Activated naive CD4-positive, alpha-beta T cell treated with anti-CD3 and anti-CD28 coated beads for 36 hours (primary cell): ENCODE measurements at regions not wholly inside any gene's neighbourhood (a gene's known extent, or its start where the extent isn't known, plus 50 kb on each side); places are given as distances from the start of the nearest gene placed in this dataset.
"Not testable (repeated sequence)": the region's sequence is repeated elsewhere in the genome, so short reads cannot be mapped to it uniquely, and the experiment has no call there.

ENCODE experiments used
- CTCF ChIA-PET: fragments of 350-600 bp; sonication (Branson Sonifier 250); formaldehyde crosslinking; loops from one replicate; lab custom pipeline; 2021; ENCODE audit warnings: antibody characterized with exemption; lab: Charles Lee
- DNase-seq: peaks from one replicate; pipeline ENCODE4 v3.0.0-alpha.2; 2020
- H3K27ac Mint-ChIP-seq: one replicate; pipeline ENCODE4 v1.8.0; 2021; ENCODE audit warnings: mild to moderate bottlenecking, mixed read lengths
- H3K27me3 Mint-ChIP-seq: one replicate; pipeline ENCODE4 v1.8.0; 2021; ENCODE audit warnings: low read depth, mixed read lengths
- H3K36me3 Mint-ChIP-seq: one replicate; pipeline ENCODE4 v1.8.0; 2021; ENCODE audit warnings: low read depth, mixed read lengths
- H3K4me1 Mint-ChIP-seq: one replicate; pipeline ENCODE4 v1.8.0; 2021; ENCODE audit warnings: low read depth, mixed read lengths
- H3K4me3 Mint-ChIP-seq: one replicate; pipeline ENCODE4 v1.8.0; 2021; ENCODE audit warnings: mild to moderate bottlenecking, moderate library complexity, mixed read lengths
- H3K9me3 Mint-ChIP-seq: one replicate; pipeline ENCODE4 v1.8.0; 2021; ENCODE audit warnings: mixed read lengths
- intact Hi-C: fragments of 100-400 bp; cut with micrococcal nuclease; formaldehyde crosslinking; loops from one replicate; pipeline ENCODE4 v1.15.1; 2023

DNA sequence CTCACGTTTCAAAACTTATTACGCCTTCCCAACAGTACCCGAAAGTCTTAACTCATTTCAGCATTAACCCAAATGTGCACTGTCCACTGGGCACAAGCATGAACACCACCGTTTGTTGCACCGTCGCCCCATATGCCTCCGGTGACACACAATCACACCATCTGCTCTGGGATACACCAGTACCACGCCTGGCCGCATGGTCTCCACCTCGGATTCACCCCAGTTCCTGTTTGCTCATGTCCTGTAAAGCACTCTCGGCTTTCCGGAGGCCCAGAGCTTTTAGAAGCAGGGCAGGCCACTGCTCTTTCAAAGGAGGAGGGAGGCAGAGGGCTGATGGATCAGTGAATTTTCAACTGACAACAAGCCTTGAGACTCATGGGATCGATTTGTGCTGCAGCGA, 1570.0 kb upstream of the DEFB115 start:
- Mint-ChIP-seq H3K27me3 (no peaks in the 10 kb centered on the region), H3K9me3 (no peaks in the 10 kb centered on the region), H3K36me3 (no peaks in the 10 kb centered on the region), H3K4me3 (no peak overlapping the region), H3K27ac (no peak overlapping the region), H3K4me1 (no peaks in the 10 kb centered on the region)
- intact Hi-C loops = no loop called here
- CTCF ChIA-PET = no interaction called here
- DNase-seq = no peak

DNA sequence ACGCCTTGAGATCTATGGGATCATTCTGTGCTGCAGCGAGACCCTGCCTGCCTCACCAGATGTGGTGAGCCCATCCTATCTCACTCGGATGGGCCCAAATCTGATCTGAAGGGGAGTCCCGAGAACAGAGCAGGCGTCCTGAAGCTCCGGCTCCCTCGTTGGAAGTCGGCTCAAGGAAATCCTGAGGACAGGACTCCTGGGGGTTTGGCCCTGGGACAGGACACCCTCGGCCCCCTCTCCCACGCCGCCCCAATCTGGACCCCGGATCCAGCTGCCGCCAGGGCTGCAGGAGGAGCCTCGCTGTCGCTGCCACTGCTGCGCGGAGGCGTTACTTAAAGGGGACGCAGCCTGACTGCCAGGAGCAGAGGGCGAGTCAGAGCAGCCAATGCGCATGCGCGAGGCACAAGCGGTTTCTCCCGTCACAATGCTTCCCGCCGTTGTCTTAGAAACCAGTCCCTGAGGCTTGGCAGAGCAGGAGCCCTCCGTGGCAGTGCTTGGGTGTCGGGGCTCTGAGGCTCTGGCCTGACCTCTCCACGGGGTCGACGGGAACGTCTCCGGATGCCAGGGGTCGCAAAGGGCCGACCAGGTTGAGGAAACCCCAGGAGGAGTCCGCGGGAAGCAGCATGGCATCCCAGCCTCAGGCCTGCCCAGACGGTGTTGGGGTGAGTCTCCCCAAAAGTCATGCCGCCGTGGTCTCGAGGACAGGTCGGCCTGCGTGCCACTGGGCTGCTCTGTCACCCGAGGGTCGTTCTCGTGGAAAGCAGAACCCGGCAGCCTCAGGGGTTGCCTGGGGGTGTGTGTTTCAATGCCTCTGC, 1567.8 kb upstream of the DEFB115 start:
- CTCF ChIA-PET = no interaction called here
- H3K4me3 Mint-ChIP-seq = no peak overlapping the region
- H3K4me1 Mint-ChIP-seq = no peaks in the 10 kb centered on the region
- H3K9me3 Mint-ChIP-seq = no peaks in the 10 kb centered on the region
- H3K27ac Mint-ChIP-seq = no peak overlapping the region
- peak; percentile 38 for DNase-seq
- no peaks in the 10 kb centered on the region for H3K36me3 Mint-ChIP-seq
- H3K27me3 Mint-ChIP-seq = no peaks in the 10 kb centered on the region
- intact Hi-C loops = no loop called here

DNA sequence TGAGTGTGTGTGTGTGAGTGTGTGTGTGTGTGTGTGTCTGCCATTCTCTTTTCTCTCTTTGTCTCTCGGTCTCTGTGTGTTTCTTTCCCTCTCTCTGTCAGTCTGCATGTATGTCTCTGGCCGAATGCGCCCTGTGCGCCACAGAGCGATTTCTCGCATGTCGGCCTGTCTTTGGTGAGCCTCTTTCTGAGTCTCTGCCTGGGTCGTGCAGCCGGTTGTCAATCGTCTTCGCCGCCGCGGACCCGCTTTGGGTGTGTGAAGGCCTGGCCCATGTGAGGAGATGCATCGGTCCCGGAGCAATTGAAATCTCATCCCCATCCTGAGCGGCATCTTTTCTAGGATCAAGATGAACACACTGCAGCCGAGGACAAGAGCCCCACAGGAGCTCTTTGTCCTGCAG, 1567.2 kb upstream of the DEFB115 start:
- DNase-seq = no peak
- intact Hi-C loops = no loop called here
- no peaks in the 10 kb centered on the region for H3K27me3 Mint-ChIP-seq
- H3K27ac Mint-ChIP-seq = no peak overlapping the region
- no peaks in the 10 kb centered on the region for H3K4me1 Mint-ChIP-seq
- no peaks in the 10 kb centered on the region for H3K36me3 Mint-ChIP-seq
- H3K4me3 Mint-ChIP-seq = no peak overlapping the region
- CTCF ChIA-PET = no interaction called here
- no peaks in the 10 kb centered on the region for H3K9me3 Mint-ChIP-seq

DNA sequence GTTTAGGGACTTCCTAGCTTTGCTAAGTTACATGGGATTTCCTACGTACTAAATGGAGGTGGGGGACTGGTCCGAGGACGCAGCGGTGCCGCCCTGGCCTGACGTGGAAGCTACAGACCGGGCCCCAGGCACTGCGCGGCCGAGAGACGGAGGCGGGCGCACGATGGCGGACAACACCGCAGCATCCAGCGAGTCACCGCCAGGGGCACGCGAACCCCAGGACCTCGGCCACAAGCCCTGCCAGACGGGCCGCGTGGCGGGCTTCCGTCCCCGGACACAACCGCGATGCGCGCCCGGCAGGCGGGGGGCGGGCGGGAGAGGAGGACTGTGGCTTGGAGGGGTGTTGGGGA, 1516.9 kb upstream of the DEFB115 start:
- intact Hi-C loops = no loop called here
- H3K4me3 Mint-ChIP-seq = no peak overlapping the region
- CTCF ChIA-PET = no interaction called here

DNA sequence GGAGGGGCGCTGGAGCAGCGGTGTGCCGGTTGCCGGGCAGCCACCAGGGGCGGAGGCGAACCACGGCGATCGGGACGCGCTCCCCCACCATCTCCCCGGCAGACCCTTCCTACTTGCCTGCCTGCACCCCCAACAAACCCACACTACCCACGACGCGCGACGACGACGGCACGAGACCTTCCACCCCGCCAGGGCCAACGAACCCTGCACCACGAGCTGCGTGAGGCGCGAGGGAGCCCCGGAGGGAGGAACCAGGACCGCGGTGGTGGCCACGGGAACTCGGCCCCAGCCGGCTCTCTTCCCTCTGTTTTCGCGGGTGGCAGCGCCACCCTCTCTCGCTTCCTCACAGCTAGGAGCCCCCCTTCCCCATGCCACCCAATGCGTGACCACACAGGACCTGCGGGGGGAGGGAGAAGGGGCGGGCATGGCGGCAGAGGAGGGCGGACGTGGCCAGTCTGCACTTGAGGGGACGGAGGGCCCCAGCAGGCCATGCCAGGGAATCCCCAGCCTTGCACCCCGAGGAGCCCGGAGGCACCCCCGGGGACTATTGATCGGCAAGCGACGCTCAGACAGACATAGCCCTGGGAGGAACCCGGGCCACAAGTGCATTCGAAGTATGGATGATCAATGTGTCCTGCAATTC, 1516.4 kb upstream of the DEFB115 start:
- Mint-ChIP-seq H3K27ac (no peak overlapping the region), H3K4me3 (no peak overlapping the region), H3K9me3 (peaks cover 23% of the 10 kb centered on the region), H3K36me3 (peaks cover 7% of the 10 kb centered on the region), H3K27me3 (peaks cover 10% of the 10 kb centered on the region), H3K4me1 (no peaks in the 10 kb centered on the region)
- intact Hi-C loops = no loop called here
- DNase-seq = no peak
- CTCF ChIA-PET = no interaction called here

More for the DNA sequence above, 1516.9 kb upstream of the DEFB115 start:
- no peak overlapping the region for H3K27ac Mint-ChIP-seq
- H3K4me1 Mint-ChIP-seq = no peaks in the 10 kb centered on the region
- H3K36me3 Mint-ChIP-seq = peaks cover 7% of the 10 kb centered on the region
- no peak for DNase-seq
- H3K27me3 Mint-ChIP-seq = peaks cover 10% of the 10 kb centered on the region
- peaks cover 23% of the 10 kb centered on the region for H3K9me3 Mint-ChIP-seq

DNA sequence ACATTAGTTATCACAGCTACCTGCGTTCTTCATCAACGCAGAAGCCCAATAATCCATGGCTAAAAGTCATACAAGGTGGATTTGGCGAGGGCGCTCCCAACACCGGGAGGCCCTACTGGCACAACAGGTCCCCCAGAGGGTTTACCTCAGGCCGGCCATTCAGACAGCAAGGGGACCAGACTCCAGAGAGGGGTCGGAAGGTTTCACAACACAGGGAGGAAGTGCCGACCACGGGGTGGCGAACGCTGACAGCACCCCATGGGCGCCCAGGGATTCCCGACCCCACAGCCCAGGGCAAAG, 1515.9 kb upstream of the DEFB115 start:
- intact Hi-C loops = no loop called here
- peaks cover 10% of the 10 kb centered on the region for H3K27me3 Mint-ChIP-seq
- no peaks in the 10 kb centered on the region for H3K4me1 Mint-ChIP-seq
- DNase-seq = no peak
- peak overlapping the region; percentile 15 for H3K4me3 Mint-ChIP-seq
- H3K9me3 Mint-ChIP-seq = peaks cover 22% of the 10 kb centered on the region
- CTCF ChIA-PET = no interaction called here
- peaks cover 7% of the 10 kb centered on the region for H3K36me3 Mint-ChIP-seq
- H3K27ac Mint-ChIP-seq = no peak overlapping the region

DNA sequence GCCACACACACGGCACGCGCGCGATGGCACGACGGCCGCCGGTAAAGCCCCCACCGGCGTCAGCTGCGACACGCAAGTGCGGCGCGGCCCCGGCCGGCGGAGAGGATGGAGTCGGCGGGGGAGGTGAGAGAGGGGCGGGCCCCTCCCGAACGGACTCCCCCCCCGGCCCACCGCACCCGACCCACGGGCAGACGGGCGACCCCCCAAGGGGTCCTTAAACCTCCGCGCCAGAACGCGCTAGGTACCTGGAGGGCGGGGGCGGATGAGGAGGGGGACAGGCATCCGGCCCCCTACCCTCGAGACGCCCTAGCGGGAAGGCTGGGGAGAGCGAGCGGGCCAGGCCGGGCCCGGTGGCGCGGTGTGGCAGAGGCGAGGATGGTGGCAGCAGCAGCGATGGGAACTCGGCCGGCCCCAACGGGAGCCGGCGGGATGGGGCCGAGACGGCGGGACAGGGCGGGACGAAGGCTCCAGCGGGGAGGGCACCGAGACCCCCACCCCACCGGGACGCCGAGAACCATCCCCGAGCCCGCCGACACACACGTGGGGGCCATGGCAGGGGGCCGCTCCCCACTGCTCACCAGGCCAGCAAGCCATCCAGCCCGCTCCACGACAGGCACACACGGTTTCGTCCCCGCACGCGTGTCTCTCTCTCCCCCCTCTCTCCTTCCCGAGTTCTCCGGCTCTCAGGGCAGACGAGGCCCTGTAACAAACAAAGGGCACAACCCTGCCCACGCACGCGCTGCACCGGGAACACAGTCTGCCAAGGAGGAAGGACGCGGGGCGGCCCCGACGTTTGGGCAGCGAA, 1515.4 kb upstream of the DEFB115 start:
- CTCF ChIA-PET = no interaction called here
- H3K36me3 Mint-ChIP-seq = peaks cover 7% of the 10 kb centered on the region
- no peak overlapping the region for H3K27ac Mint-ChIP-seq
- H3K4me1 Mint-ChIP-seq = no peaks in the 10 kb centered on the region
- H3K27me3 Mint-ChIP-seq = peaks cover 10% of the 10 kb centered on the region
- peaks cover 20% of the 10 kb centered on the region for H3K9me3 Mint-ChIP-seq
- DNase-seq = no peak
- no peak overlapping the region for H3K4me3 Mint-ChIP-seq
- intact Hi-C loops = no loop called here

DNA sequence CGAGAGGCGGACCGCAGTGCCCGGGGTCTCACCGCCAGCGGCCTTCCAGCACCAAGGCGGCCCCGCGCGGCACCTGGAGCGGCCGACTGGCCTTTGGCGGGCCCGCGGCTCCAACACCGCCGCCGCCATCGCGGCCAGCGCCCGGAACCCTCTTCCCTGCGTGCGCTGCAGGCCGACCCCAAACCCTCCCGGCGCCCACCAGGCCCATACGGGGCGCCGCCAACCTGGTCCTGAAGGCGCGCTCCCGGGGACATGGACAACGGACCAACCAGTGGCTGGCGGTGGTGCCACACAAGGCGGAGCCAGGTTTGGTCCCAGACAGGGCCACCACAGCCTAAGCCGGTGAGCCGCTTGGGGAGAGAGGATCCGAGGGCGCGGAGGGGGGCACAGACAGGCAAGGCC, 1514.8 kb upstream of the DEFB115 start:
- DNase-seq = no peak
- Mint-ChIP-seq H3K36me3 (peaks cover 7% of the 10 kb centered on the region), H3K4me1 (no peaks in the 10 kb centered on the region), H3K9me3 (peaks cover 14% of the 10 kb centered on the region), H3K4me3 (no peak overlapping the region), H3K27ac (no peak overlapping the region), H3K27me3 (peaks cover 10% of the 10 kb centered on the region)
- CTCF ChIA-PET = no interaction called here
- intact Hi-C loops = no loop called here

DNA sequence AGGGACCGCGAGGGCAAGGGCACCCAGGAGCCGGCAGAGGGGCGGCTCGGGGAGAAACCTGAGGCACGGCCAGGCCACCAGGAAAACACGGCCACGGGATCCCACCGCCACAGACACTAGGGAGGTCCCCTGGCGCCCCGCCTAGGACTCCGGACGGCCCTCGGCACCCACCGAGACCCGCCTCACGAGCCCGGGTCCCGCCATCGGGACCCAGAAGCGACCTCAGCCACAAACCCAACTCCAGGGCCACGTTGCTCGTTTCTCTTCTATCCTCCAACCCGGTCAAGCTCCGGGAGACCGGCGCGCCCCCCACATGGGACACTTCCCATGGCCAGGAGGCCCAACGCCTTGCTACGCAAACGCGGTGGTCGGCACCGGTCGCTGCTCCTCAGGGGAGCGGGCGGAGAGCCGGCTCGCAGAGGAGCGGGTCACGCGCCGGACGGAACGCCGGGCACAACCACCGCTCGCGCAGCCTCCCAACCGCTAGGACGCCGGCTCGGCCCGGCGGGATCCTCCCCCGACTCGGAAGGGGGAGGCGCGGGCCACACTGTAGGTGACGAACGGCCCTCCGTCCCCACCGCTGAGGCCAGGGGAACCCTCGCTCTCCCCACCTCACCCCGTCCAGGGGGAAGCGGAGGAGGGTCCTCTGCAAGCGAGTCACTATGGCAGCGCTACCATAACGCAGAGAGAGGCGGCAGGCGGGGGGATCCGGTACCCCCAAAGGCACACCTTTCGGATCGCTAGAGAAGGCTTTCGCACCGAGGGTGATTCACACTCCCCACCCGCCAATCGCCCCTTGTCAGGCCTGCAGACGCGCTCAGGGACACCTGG, 1514.1 kb upstream of the DEFB115 start:
- peaks cover 6% of the 10 kb centered on the region for H3K36me3 Mint-ChIP-seq
- H3K27ac Mint-ChIP-seq = no peak overlapping the region
- peaks cover 10% of the 10 kb centered on the region for H3K27me3 Mint-ChIP-seq
- no peak overlapping the region for H3K4me3 Mint-ChIP-seq
- CTCF ChIA-PET = no interaction called here
- H3K9me3 Mint-ChIP-seq = peaks cover 8% of the 10 kb centered on the region
- no peaks in the 10 kb centered on the region for H3K4me1 Mint-ChIP-seq
- intact Hi-C loops = no loop called here
- DNase-seq = no peak

DNA sequence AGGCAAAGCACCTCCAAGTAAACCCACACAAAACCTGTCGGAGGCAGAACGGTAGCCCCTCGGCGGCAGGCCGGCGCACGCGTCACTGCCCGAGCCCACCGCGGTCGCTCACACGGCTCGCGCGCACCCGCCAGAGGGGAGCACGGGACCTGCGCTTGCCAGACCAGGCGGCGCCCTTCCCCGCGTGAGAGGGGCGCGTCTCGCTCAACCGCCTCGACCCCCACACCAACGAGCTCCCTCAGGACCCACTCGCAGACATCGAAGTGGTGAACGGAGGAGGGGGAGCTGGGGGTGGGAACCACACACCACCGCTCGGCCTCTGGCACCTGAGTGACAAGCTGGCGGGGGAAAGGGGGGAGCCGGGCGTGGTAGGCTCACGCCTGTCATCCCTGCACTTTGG, 1513.4 kb upstream of the DEFB115 start:
- Mint-ChIP-seq H3K36me3 (peaks cover 3% of the 10 kb centered on the region), H3K27ac (no peak overlapping the region), H3K4me3 (no peak overlapping the region), H3K9me3 (peaks cover 4% of the 10 kb centered on the region), H3K27me3 (peaks cover 10% of the 10 kb centered on the region), H3K4me1 (no peaks in the 10 kb centered on the region)
- DNase-seq = no peak
- CTCF ChIA-PET = no interaction called here
- intact Hi-C loops = no loop called here

DNA sequence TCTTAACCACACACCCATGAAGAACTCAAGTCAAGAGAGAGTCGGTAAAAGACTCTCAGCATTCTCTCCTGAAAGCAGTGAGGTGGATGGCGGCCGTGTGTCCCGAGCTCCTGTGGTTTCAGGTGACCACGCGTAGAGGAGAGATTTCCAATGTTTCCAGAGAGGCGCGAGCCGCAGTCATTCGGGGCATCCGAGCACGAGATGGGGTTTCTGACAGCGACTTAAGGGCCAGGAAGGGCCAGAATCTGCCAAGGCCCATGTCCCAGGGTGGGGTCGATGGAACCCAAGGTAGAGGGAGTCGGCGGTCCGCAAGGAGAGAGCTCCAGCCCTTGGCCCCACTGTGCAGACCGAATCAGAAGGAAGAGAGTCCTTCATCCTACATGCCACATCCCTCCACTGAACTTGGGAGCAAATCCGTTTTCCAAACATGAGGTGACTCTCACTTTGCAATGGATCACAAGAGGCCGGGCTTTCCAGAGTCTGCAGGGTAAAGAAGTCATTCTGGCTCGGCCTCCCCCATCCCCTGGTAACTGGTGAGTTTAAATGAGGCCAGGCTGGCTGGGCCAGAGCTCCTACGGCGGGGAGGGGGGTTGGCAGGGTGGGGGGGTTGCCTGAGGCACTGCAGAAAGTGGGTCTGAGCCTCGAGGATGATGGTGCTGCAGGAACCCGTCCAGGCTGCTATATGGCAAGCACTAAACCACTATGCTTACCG, 1511.8 kb upstream of the DEFB115 start:
- intact Hi-C loops, DNase-seq, H3K27me3 Mint-ChIP-seq, H3K4me3 Mint-ChIP-seq, H3K27ac Mint-ChIP-seq, H3K4me1 Mint-ChIP-seq, H3K36me3 Mint-ChIP-seq, CTCF ChIA-PET, H3K9me3 Mint-ChIP-seq: not testable (repeated sequence)
